Nephron (organoid): ENCODE measurements at regions not wholly inside any gene's neighbourhood (a gene's known extent, or its start where the extent isn't known, plus 50 kb on each side); places are given as distances from the start of the nearest gene placed in this dataset.

Experiments
- H3K27ac Mint-ChIP-seq, 3 experiments: 2 replicates each; pipeline ENCODE4 v1.8.0; 2020; ENCODE audit warnings: mixed read lengths in 3 of 3, mild to moderate bottlenecking in 2 of 3, moderate library complexity in 1 of 3
- H3K27me3 Mint-ChIP-seq: 2 replicates; pipeline ENCODE4 v1.8.0; 2021; ENCODE audit warnings: low read depth, mild to moderate bottlenecking, moderate library complexity, mixed read lengths
- H3K36me3 Mint-ChIP-seq: 2 replicates; pipeline ENCODE4 v1.8.0; 2020; ENCODE audit warnings: low read depth, mixed read lengths
- H3K4me1 Mint-ChIP-seq: 2 replicates; pipeline ENCODE4 v1.8.0; 2020; ENCODE audit warnings: mixed read lengths
- H3K4me3 Mint-ChIP-seq, 3 experiments: 2 replicates each; pipeline ENCODE4 v1.8.0; 2020; ENCODE audit warnings: mild to moderate bottlenecking in 3 of 3, mixed read lengths in 3 of 3, moderate library complexity in 2 of 3
- H3K9me3 Mint-ChIP-seq: 2 replicates; pipeline ENCODE4 v1.8.0; 2020; ENCODE audit warnings: mixed read lengths
- TF ChIP-seq, protein P1 (sequence below), 3 experiments: fragments of 200-600 bp; sonication (generic); IDR thresholded peaks; one replicate each; pipeline ENCODE4 v1.5.0; 2021; ENCODE audit warnings: antibody characterized with exemption in 3 of 3; ENCODE audit not compliant: unreplicated experiment in 3 of 3

DNA sequence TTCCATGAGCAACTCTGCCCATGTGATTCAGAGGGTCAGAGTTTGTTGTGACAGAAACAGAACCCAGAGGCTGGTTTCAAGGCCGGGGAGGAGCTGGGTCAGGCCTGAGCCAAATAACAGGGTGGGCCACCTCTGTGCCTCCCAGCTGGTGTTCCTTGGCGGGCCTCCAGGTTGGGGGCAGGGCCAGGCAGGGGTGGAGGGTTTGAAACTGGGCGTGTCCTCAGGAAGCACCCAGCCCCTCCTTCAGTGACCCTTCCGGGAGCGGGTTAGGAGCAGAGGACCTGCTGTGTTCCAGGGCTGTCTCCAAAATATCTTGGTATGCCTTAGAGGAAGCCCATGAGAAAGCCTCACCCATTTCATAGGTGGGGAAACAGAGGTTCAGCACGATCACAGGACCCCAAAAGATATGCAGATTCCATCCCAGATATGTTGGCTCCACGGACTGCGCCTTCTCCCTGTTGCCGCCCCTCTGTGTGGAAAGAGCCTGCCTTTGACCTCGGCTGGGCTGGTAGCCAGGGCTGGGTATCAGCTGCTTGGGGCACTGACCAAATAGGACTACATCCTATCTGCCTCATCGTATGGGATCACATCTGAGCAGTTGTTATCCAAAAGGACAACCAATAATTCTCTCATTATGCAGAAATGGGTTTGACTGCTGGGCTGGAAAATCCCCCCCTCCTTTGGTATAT lies 74.8 kb upstream of the GLI2 start:
- no peak overlapping the region for H3K27ac Mint-ChIP-seq
- H3K4me3 Mint-ChIP-seq: no peak overlapping the region
- no peaks in the 10 kb centered on the region for H3K36me3 Mint-ChIP-seq
- peaks cover 34% of the 10 kb centered on the region for H3K27me3 Mint-ChIP-seq
- H3K9me3 Mint-ChIP-seq: peaks cover 34% of the 10 kb centered on the region
- TF ChIP-seq, protein P1, sequence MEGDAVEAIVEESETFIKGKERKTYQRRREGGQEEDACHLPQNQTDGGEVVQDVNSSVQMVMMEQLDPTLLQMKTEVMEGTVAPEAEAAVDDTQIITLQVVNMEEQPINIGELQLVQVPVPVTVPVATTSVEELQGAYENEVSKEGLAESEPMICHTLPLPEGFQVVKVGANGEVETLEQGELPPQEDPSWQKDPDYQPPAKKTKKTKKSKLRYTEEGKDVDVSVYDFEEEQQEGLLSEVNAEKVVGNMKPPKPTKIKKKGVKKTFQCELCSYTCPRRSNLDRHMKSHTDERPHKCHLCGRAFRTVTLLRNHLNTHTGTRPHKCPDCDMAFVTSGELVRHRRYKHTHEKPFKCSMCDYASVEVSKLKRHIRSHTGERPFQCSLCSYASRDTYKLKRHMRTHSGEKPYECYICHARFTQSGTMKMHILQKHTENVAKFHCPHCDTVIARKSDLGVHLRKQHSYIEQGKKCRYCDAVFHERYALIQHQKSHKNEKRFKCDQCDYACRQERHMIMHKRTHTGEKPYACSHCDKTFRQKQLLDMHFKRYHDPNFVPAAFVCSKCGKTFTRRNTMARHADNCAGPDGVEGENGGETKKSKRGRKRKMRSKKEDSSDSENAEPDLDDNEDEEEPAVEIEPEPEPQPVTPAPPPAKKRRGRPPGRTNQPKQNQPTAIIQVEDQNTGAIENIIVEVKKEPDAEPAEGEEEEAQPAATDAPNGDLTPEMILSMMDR (IDR thresholded peaks at IDR 0.05; ENCODE audit: unreplicated experiment in 3 of 3): no peak
- H3K4me1 Mint-ChIP-seq: peaks cover 14% of the 10 kb centered on the region

DNA sequence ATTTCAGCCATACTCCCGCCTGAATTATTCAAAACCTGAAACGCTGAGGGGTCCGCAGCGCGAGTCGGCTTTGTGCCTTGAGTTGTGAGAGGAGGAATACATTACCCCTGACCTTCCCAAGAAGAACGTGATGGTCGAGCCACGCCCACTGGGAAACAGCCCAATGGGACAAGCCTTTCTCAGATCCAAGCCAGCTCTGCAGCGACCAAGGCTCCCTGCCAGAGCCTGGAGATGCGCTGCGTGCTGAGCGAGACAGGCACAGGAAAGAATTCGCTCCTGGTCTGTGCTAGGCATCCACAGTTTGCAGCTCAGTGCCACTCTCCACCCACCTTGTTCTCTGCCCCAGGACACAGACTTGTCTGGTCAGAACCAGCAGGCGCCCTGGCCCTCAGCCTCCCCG lies 74.1 kb upstream of the GLI2 start:
- Mint-ChIP-seq H3K9me3 (peaks cover 40% of the 10 kb centered on the region), H3K36me3 (peaks cover under 1% of the 10 kb centered on the region), H3K27ac (no peak overlapping the region), H3K4me3 (no peak overlapping the region), H3K27me3 (peaks cover 31% of the 10 kb centered on the region), H3K4me1 (peaks cover 11% of the 10 kb centered on the region)
- TF ChIP-seq, protein P1 (IDR thresholded peaks at IDR 0.05; ENCODE audit: unreplicated experiment in 3 of 3): no peak

DNA sequence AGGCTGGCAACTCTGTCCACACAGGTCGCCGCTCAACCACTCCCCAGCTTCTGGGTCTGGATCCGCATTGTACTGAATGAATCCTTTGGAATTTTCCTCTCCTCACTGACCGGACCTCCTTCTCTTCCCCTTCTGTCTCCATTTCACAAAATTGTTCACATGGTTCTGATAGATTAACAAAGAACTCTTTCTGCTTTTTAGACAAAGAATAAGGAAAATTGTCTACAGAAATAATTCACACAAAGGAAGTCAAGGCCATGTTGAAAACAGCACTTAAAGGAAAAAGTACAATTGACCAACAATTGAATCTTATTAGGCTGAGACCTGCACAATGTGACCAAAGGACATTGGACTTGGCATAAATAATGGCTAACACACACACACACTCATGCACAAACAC lies 73.6 kb upstream of the GLI2 start:
- peaks cover 11% of the 10 kb centered on the region for H3K4me1 Mint-ChIP-seq
- H3K27ac Mint-ChIP-seq: no peak overlapping the region
- H3K9me3 Mint-ChIP-seq: peaks cover 43% of the 10 kb centered on the region
- TF ChIP-seq, protein P1 (IDR thresholded peaks at IDR 0.05; ENCODE audit: unreplicated experiment in 3 of 3): no peak
- peaks cover 3% of the 10 kb centered on the region for H3K36me3 Mint-ChIP-seq
- no peak overlapping the region for H3K4me3 Mint-ChIP-seq
- H3K27me3 Mint-ChIP-seq: peaks cover 34% of the 10 kb centered on the region

DNA sequence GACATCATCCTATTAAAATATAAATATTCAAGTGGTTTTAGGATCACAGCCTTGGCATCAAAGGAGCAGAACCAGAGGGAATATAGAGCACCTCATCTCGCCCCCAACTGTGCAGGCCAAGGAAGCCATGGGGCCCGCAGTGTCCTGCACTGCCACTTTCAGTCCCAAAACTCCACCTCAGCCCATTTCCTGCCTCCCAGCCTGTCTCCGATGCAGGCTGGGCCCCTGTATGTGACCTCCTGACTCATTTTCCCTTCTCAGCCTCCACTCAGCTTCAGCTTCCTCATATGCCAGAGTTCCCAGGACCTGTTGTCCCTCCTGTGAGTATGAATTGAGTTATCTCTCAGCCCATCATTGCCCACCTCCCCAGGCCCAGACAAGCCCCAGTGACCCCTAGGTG lies 72.9 kb upstream of the GLI2 start:
- Mint-ChIP-seq H3K27ac (no peak overlapping the region), H3K4me1 (peaks cover 11% of the 10 kb centered on the region), H3K36me3 (peaks cover 3% of the 10 kb centered on the region), H3K9me3 (peaks cover 46% of the 10 kb centered on the region), H3K4me3 (no peak overlapping the region), H3K27me3 (peaks cover 38% of the 10 kb centered on the region)
- TF ChIP-seq, protein P1 (IDR thresholded peaks at IDR 0.05; ENCODE audit: unreplicated experiment in 3 of 3): no peak

DNA sequence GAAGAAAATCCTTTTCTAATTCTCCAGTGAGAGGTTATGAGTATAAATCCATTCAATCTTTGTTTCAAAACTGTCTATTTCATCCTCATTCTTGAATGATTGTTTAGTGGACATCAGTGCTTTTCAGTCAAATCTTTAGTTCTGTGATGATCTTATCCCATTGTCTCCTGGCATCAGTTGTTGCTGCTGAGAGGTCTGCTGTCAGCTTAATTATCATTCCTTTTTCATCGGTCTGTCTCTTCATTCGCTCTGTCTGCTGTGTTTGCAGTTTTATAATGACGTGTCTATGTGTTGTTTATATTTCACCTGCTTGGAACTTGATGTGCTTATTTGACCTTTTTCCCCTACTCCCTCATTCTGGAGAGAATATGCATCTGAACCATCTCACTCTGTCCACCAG lies 69.2 kb upstream of the GLI2 start:
- H3K9me3 Mint-ChIP-seq: peaks cover 58% of the 10 kb centered on the region
- peaks cover 5% of the 10 kb centered on the region for H3K4me1 Mint-ChIP-seq
- H3K36me3 Mint-ChIP-seq: peaks cover 3% of the 10 kb centered on the region
- H3K27ac Mint-ChIP-seq: no peak overlapping the region
- peaks cover 64% of the 10 kb centered on the region for H3K27me3 Mint-ChIP-seq
- H3K4me3 Mint-ChIP-seq: no peak overlapping the region
- TF ChIP-seq, protein P1 (IDR thresholded peaks at IDR 0.05; ENCODE audit: unreplicated experiment in 3 of 3): no peak

DNA sequence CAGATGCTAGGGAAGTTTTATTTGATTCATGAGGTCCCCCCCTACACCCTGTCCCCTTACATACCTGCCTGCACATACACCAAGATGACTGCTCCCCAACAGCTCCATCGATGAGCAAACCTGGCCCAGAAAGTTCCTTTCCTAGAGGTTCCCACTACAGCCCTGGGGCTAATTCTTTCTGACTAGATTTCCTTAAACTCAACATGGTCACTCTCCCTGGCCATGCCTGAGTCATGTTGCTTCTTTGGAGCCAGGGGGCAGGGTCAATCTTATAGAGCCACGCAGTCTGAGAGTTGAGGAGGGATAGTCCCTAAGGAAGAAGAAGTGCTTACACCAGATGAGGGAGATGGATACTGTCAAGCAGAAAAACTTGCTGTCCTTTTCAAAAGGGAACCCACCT lies 67.7 kb upstream of the GLI2 start:
- peaks cover 3% of the 10 kb centered on the region for H3K36me3 Mint-ChIP-seq
- H3K4me1 Mint-ChIP-seq: no peaks in the 10 kb centered on the region
- H3K27me3 Mint-ChIP-seq: peaks cover 60% of the 10 kb centered on the region
- H3K4me3 Mint-ChIP-seq: no peak overlapping the region
- TF ChIP-seq, protein P1 (IDR thresholded peaks at IDR 0.05; ENCODE audit: unreplicated experiment in 3 of 3): no peak
- peaks cover 53% of the 10 kb centered on the region for H3K9me3 Mint-ChIP-seq
- no peak overlapping the region for H3K27ac Mint-ChIP-seq
